ENCODE measurements at regions not wholly inside any gene's neighbourhood (a gene's known extent, or its start where the extent isn't known, plus 50 kb on each side); places are given as distances from the start of the nearest gene placed in this dataset.
"Not testable (repeated sequence)": the region's sequence is repeated elsewhere in the genome, so short reads cannot be mapped to it uniquely, and the experiment has no call there.

- no peak for ATAC-seq (replicated peaks in 6 of 8)
- H3K4me3 ChIP-seq: no peak overlapping the region
- H3K27ac ChIP-seq: no peak overlapping the region
- in situ Hi-C loops (cut with MboI; ENCODE audit: low pct_unique_long_range_greater_than_20kb in 2 of 9, low sequenced_read_pairs in 9 of 9, unreplicated experiment in 9 of 9): no loop called here
- WGBS, 10 experiments: 60 to 100% (median 88%) methylated on average over 1 of the region's 1 CpG; no CpG with 5 or more reads in 2 of the 10 experiments
- peaks cover 0 to 4% of the 10 kb centered on the region in 2 donors for H3K4me1 ChIP-seq (replicated peaks in 1 of 2)
Measured at GRCh38 chr7:69038915-69039314, 559.4 kb upstream of the AUTS2 start.

GRCh38 chr7:69042138-69042537 is 556.1 kb upstream of the AUTS2 start:
- 0 to 100% (median 86%) methylated on average over 1 to 2 of the region's 2 CpGs; no CpG with 5 or more reads in 1 of the 10 experiments for WGBS, 10 experiments
- Histone ChIP-seq H3K4me1 (replicated peaks in 1 of 2) (no peaks in the 10 kb centered on the region), H3K4me3 (no peak overlapping the region), H3K27ac (no peak overlapping the region)
- no peak for ATAC-seq (replicated peaks in 6 of 8)
- in situ Hi-C loops (cut with MboI; ENCODE audit: low pct_unique_long_range_greater_than_20kb in 2 of 9, low sequenced_read_pairs in 9 of 9, unreplicated experiment in 9 of 9): no loop called here

GRCh38 chr7:69047151-69047754 is 551.0 kb upstream of the AUTS2 start:
- WGBS, 10 experiments: 9 to 74% (median 61%) methylated on average over 1 to 6 of the region's 6 CpGs; no CpG with 5 or more reads in 4 of the 10 experiments
- H3K4me1 ChIP-seq (replicated peaks in 1 of 2): peaks cover 0 to 6% of the 10 kb centered on the region in 2 donors
- no peak overlapping the region for H3K4me3 ChIP-seq
- no peak overlapping the region for H3K27ac ChIP-seq
- ATAC-seq (replicated peaks in 6 of 8): no peak
- in situ Hi-C loops (cut with MboI; ENCODE audit: low pct_unique_long_range_greater_than_20kb in 2 of 9, low sequenced_read_pairs in 9 of 9, unreplicated experiment in 9 of 9): no loop called here

GRCh38 chr7:69049326-69049725 is 548.9 kb upstream of the AUTS2 start:
- H3K4me3 ChIP-seq: no peak overlapping the region
- H3K4me1 ChIP-seq (replicated peaks in 1 of 2): peaks cover 0 to 6% of the 10 kb centered on the region in 2 donors
- in situ Hi-C loops (cut with MboI; ENCODE audit: low pct_unique_long_range_greater_than_20kb in 2 of 9, low sequenced_read_pairs in 9 of 9, unreplicated experiment in 9 of 9): no loop called here
- ATAC-seq (replicated peaks in 6 of 8): peak in 4 of 8 experiments; percentile 33 to 99 (median 50)
- no peak overlapping the region for H3K27ac ChIP-seq
- WGBS, 10 experiments: 0 to 89% (median 47%) methylated on average over 1 to 5 of the region's 5 CpGs

- Histone ChIP-seq H3K27ac (no peak overlapping the region), H3K4me1 (replicated peaks in 1 of 2) (peaks cover 0 to 6% of the 10 kb centered on the region in 2 donors), H3K4me3 (no peak overlapping the region)
- no peak for ATAC-seq (replicated peaks in 6 of 8)
- WGBS, 10 experiments: 40 to 100% (median 82%) methylated on average over 1 to 4 of the region's 4 CpGs; no CpG with 5 or more reads in 3 of the 10 experiments
- in situ Hi-C loops (cut with MboI; ENCODE audit: low pct_unique_long_range_greater_than_20kb in 2 of 9, low sequenced_read_pairs in 9 of 9, unreplicated experiment in 9 of 9): no loop called here
Measured at GRCh38 chr7:69052447-69052846, 545.8 kb upstream of the AUTS2 start.

GRCh38 chr7:69060516-69060915 is 537.8 kb upstream of the AUTS2 start:
- H3K4me3 ChIP-seq: no peak overlapping the region
- no peak for ATAC-seq (replicated peaks in 6 of 8)
- in situ Hi-C loops (cut with MboI; ENCODE audit: low pct_unique_long_range_greater_than_20kb in 2 of 9, low sequenced_read_pairs in 9 of 9, unreplicated experiment in 9 of 9): no loop called here
- WGBS, 10 experiments: 0 to 67% (median 26%) methylated on average over 1 to 3 of the region's 3 CpGs; no CpG with 5 or more reads in 5 of the 10 experiments
- H3K4me1 ChIP-seq (replicated peaks in 1 of 2): no peaks in the 10 kb centered on the region
- no peak overlapping the region for H3K27ac ChIP-seq

GRCh38 chr7:69062020-69062765 is 536.1 kb upstream of the AUTS2 start:
- in situ Hi-C loops (cut with MboI; ENCODE audit: low pct_unique_long_range_greater_than_20kb in 2 of 9, low sequenced_read_pairs in 9 of 9, unreplicated experiment in 9 of 9): no loop called here
- Histone ChIP-seq H3K4me1 (replicated peaks in 1 of 2) (no peaks in the 10 kb centered on the region), H3K27ac (no peak overlapping the region), H3K4me3 (no peak overlapping the region)
- WGBS, 10 experiments: 78 to 100% (median 95%) methylated on average over 1 to 11 of the region's 20 CpGs; no CpG with 5 or more reads in 2 of the 10 experiments
- ATAC-seq (replicated peaks in 6 of 8): no peak

GRCh38 chr7:69067397-69067796 is 530.9 kb upstream of the AUTS2 start:
- ATAC-seq (replicated peaks in 6 of 8): peak in 1 of 8 experiments; percentile 49
- Histone ChIP-seq H3K27ac (no peak overlapping the region), H3K4me3 (no peak overlapping the region), H3K4me1 (replicated peaks in 1 of 2) (no peaks in the 10 kb centered on the region)
- in situ Hi-C loops (cut with MboI; ENCODE audit: low pct_unique_long_range_greater_than_20kb in 2 of 9, low sequenced_read_pairs in 9 of 9, unreplicated experiment in 9 of 9): no loop called here
- WGBS, 10 experiments: 0 to 86% (median 56%) methylated on average over 1 to 3 of the region's 3 CpGs; no CpG with 5 or more reads in 5 of the 10 experiments

- no peaks in the 10 kb centered on the region for H3K4me1 ChIP-seq (replicated peaks in 1 of 2)
- 8 to 100% (median 68%) methylated on average over 1 to 3 of the region's 3 CpGs for WGBS, 10 experiments
- ATAC-seq (replicated peaks in 6 of 8): no peak
- in situ Hi-C loops (cut with MboI; ENCODE audit: low pct_unique_long_range_greater_than_20kb in 2 of 9, low sequenced_read_pairs in 9 of 9, unreplicated experiment in 9 of 9): no loop called here
- no peak overlapping the region for H3K4me3 ChIP-seq
- H3K27ac ChIP-seq: no peak overlapping the region
Measured at GRCh38 chr7:69070476-69070875, 527.8 kb upstream of the AUTS2 start.

- H3K27ac ChIP-seq: no peak overlapping the region
- no peak for ATAC-seq (replicated peaks in 6 of 8)
Measured at GRCh38 chr7:69076566-69076965, 521.7 kb upstream of the AUTS2 start.

GRCh38 chr7:69078997-69079769 is 519.1 kb upstream of the AUTS2 start:
- Histone ChIP-seq H3K4me1 (replicated peaks in 1 of 2) (no peaks in the 10 kb centered on the region), H3K27ac (no peak overlapping the region), H3K4me3 (no peak overlapping the region)
- ATAC-seq (replicated peaks in 6 of 8): peak in 2 of 8 experiments; percentile 24 to 69
- in situ Hi-C loops (cut with MboI; ENCODE audit: low pct_unique_long_range_greater_than_20kb in 2 of 9, low sequenced_read_pairs in 9 of 9, unreplicated experiment in 9 of 9): no loop called here
- WGBS, 10 experiments: 0 to 100% (median 80%) methylated on average over 1 to 9 of the region's 9 CpGs; no CpG with 5 or more reads in 1 of the 10 experiments

More at GRCh38 chr7:69076566-69076965, 521.7 kb upstream of the AUTS2 start:
- WGBS, 10 experiments: 28 to 97% (median 89%) methylated on average over 1 to 4 of the region's 4 CpGs; no CpG with 5 or more reads in 1 of the 10 experiments
- in situ Hi-C loops (cut with MboI; ENCODE audit: low pct_unique_long_range_greater_than_20kb in 2 of 9, low sequenced_read_pairs in 9 of 9, unreplicated experiment in 9 of 9): no loop called here
- H3K4me3 ChIP-seq: no peak overlapping the region
- no peaks in the 10 kb centered on the region for H3K4me1 ChIP-seq (replicated peaks in 1 of 2)

GRCh38 chr7:69087281-69087680 is 511.0 kb upstream of the AUTS2 start:
- H3K4me1 ChIP-seq (replicated peaks in 1 of 2); H3K4me3 ChIP-seq; H3K27ac ChIP-seq; ATAC-seq (replicated peaks in 6 of 8); in situ Hi-C loops (cut with MboI; ENCODE audit: low pct_unique_long_range_greater_than_20kb in 2 of 9, low sequenced_read_pairs in 9 of 9, unreplicated experiment in 9 of 9): not testable (repeated sequence)
- 0 to 100% (median 97%) methylated on average over 1 to 2 of the region's 2 CpGs for WGBS, 10 experiments

- no peak for ATAC-seq (replicated peaks in 6 of 8)
- in situ Hi-C loops (cut with MboI; ENCODE audit: low pct_unique_long_range_greater_than_20kb in 2 of 9, low sequenced_read_pairs in 9 of 9, unreplicated experiment in 9 of 9): no loop called here
- no peak overlapping the region for H3K4me3 ChIP-seq
- no peak overlapping the region for H3K27ac ChIP-seq
- peaks cover 3% of the 10 kb centered on the region in 2 donors for H3K4me1 ChIP-seq (replicated peaks in 1 of 2)
Measured at GRCh38 chr7:69088185-69088584, 510.1 kb upstream of the AUTS2 start.

Data from motor neuron (in vitro differentiated cells).